Muscle of leg (tissue), 3 donors: ENCODE measurements at regions not wholly inside any gene's neighbourhood (a gene's known extent, or its start where the extent isn't known, plus 50 kb on each side); places are given as distances from the start of the nearest gene placed in this dataset.

ENCODE experiments used
- DNase-seq: peaks from one replicate; pipeline ENCODE4 v3.0.0; 2013
- H3K27ac ChIP-seq: one replicate; pipeline ENCODE4 v1.5.1; 2013; ENCODE audit warnings: mild to moderate bottlenecking, low read length, control low read depth
- H3K27me3 ChIP-seq: one replicate; pipeline ENCODE4 v1.6.1; 2013; ENCODE audit warnings: low read length; ENCODE audit not compliant: control insufficient read depth, insufficient read depth
- H3K36me3 ChIP-seq: one replicate; pipeline ENCODE4 v1.6.1; 2013; ENCODE audit warnings: low read length; ENCODE audit not compliant: control insufficient read depth, insufficient read depth
- H3K4me1 ChIP-seq: one replicate; pipeline ENCODE4 v1.6.1; 2013; ENCODE audit warnings: low read length; ENCODE audit not compliant: control insufficient read depth, insufficient read depth
- H3K4me3 ChIP-seq: one replicate; pipeline ENCODE4 v1.5.1; 2013; ENCODE audit warnings: low read length, control low read depth
- H3K9me3 ChIP-seq: replicated peaks from 2 replicates; pipeline ENCODE4 v1.6.1; 2013; ENCODE audit warnings: low read depth, low read length; ENCODE audit not compliant: control insufficient read depth
- WGBS: methylation state at CpG from one replicate; pipeline ENCODE4 v1.1.5; 2013; ENCODE audit warnings: missing lambda C conversion rate; ENCODE audit not compliant: insufficient coverage; 5-methylcytosine and 5-hydroxymethylcytosine counted together

DNA sequence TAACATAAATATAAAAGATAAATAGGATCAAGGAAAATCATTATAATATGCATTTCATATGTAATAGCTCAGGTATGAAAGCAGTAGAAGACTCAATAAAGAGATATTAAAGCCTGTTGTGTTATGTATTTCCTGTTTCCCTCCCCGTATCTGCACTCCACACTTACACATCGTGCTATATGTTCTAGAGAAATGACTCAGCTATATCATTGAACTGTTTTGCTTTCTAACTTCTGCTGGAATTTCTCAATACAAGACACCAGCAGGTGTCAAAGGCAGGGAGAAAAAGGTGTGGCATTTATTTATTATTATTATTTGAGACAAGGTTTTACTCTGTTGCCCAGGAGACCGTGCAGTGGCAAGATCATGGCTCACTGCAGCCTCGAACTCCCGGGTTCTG lies 842.8 kb upstream of the CNTN5 start:
- H3K27me3 ChIP-seq = no peaks in the 10 kb centered on the region
- no peaks in the 10 kb centered on the region for H3K9me3 ChIP-seq
- no peaks in the 10 kb centered on the region for H3K4me1 ChIP-seq
- DNase-seq = no peak
- no peak overlapping the region for H3K27ac ChIP-seq
- 100% methylated on average over 1 of the region's 5 CpGs for WGBS
- H3K4me3 ChIP-seq = no peak overlapping the region
- H3K36me3 ChIP-seq = no peaks in the 10 kb centered on the region

DNA sequence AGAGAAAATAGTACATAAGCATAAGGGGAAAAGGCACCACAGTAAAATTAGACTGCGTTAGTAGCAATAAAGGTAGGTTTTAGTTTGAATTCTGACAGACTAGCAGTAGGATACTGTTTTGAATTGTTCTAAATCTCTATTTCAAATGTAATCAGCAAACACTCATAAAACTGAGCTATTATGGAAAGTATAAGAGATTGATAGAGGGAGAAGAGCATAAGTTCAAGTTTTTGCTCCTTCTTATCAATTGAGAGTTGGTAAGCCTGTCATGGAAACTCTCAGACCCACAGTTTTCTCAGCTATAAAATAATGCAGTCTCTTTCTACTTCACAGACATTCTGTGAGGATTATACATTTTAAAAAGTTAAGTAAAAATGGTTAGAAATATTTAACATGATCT lies 840.2 kb upstream of the CNTN5 start:
- Histone ChIP-seq H3K36me3 (no peaks in the 10 kb centered on the region), H3K9me3 (peaks cover 5% of the 10 kb centered on the region), H3K27me3 (no peaks in the 10 kb centered on the region), H3K27ac (no peak overlapping the region), H3K4me3 (no peak overlapping the region), H3K4me1 (no peaks in the 10 kb centered on the region)
- WGBS = no CpG with 5 or more reads among the region's 1 CpG
- no peak for DNase-seq

DNA sequence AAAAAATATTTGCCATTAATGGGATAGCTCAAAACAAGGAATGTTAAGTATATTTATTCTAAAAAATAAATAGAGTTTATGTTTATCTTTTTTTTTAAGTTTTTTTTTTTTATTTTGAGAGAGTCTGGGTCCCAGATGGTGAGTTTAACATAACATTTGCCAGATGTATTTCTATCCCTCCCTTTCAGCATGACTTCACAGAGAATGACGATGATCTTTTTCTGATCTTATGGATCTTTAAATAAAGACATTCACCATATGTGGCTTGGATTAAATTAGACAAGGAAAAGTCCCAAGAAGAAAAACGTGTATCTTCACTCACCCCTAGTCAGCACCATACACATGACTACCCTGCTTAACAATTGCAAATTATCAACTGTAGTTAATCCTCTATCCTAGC lies 839.8 kb upstream of the CNTN5 start:
- DNase-seq = peak; percentile 6
- no CpG with 5 or more reads among the region's 2 CpGs for WGBS
- no peaks in the 10 kb centered on the region for H3K36me3 ChIP-seq

DNA sequence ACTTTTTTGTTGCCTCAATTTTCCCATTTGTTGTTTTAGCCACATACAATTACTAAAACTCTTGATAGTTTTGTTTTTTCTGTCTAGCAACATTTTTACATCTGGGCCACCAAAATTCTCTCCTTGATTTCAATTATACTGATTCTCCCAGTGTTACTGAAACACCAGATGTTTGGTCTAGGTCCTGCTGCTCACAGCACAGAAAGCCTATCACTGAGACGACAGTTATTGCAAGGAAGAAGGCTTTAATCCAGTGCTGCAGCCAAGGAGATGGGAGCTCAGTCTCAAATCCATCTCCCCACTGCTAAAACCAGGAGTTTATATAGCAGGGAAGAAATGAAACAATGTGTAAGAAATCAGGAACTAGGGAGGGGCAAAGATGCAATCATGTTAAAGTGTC lies 837.7 kb upstream of the CNTN5 start:
- Histone ChIP-seq H3K4me3 (no peak overlapping the region), H3K27ac (no peak overlapping the region), H3K4me1 (no peaks in the 10 kb centered on the region), H3K27me3 (no peaks in the 10 kb centered on the region), H3K9me3 (peaks cover 7% of the 10 kb centered on the region), H3K36me3 (no peaks in the 10 kb centered on the region)
- peak; percentile 2 for DNase-seq
- WGBS = no CpG with 5 or more reads among the region's 1 CpG

More for the DNA sequence above, 839.8 kb upstream of the CNTN5 start:
- H3K27me3 ChIP-seq = no peaks in the 10 kb centered on the region
- no peak overlapping the region for H3K4me3 ChIP-seq
- H3K4me1 ChIP-seq = no peaks in the 10 kb centered on the region
- no peak overlapping the region for H3K27ac ChIP-seq
- H3K9me3 ChIP-seq = peaks cover 7% of the 10 kb centered on the region

DNA sequence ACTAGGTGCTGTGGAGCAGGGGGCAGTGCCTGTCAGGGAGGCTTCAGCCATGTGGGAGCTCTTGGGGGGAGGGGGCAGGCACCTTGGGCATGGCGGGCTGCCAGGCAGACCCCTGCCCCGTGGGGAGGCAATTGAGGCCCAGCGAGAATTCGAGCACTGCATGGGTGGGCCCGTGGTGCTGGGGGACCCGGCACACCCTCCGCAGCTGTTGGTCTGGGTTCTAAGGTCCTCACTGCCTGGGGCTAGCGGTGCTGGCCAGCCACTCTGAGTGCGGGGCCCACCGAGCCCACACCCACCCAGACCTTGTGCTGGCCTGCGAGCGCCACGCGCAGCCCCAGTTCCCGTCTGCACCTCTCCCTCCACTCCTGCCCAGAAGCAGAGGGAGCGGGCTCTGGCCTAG lies 835.5 kb upstream of the CNTN5 start:
- DNase-seq = no peak
- Histone ChIP-seq H3K4me1 (no peaks in the 10 kb centered on the region), H3K27ac (no peak overlapping the region), H3K36me3 (no peaks in the 10 kb centered on the region), H3K9me3 (peaks cover 7% of the 10 kb centered on the region), H3K27me3 (no peaks in the 10 kb centered on the region), H3K4me3 (no peak overlapping the region)
- 89% methylated on average over 11 of the region's 16 CpGs for WGBS

DNA sequence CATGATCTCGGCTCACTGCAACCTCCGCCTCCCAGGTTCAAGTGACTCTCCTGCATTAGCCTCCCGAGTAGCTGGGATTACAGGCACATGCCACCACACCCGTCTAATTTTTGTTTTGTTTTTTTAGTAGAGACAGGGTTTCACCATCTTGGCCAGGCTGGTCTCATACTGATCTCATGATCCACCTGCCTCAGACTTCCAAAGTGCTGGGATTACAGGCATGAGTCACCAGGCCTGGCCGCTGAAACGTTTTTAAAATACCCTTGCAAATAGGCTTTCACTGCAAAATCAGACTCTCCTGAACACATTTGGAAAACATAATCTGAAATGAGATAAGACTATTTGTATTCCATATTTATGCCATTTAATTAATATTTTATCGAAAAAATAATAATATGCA lies 826.1 kb upstream of the CNTN5 start:
- Histone ChIP-seq H3K9me3 (no peaks in the 10 kb centered on the region), H3K36me3 (no peaks in the 10 kb centered on the region), H3K4me3 (no peak overlapping the region), H3K27me3 (no peaks in the 10 kb centered on the region), H3K4me1 (no peaks in the 10 kb centered on the region), H3K27ac (no peak overlapping the region)
- no peak for DNase-seq
- WGBS = 85% methylated on average over 3 of the region's 7 CpGs

DNA sequence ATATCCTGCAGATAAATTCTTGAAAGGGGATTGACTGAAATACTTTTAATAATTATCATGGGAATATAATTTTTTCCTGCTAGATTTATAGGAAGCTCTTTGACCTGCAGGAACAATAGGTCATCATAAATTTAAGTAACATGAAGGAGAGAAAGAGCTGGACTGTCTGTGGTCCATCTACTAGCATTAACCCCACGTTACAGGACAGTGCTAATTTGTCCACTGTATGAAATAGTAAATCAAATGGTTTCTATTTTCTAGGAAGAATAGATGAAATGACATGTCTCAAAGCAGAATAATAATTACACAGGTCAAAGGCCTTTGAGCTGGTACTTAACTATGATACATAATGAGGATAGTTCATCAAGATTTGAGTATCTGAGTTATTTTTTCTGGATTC lies 825.4 kb upstream of the CNTN5 start:
- Histone ChIP-seq H3K9me3 (no peaks in the 10 kb centered on the region), H3K4me3 (no peak overlapping the region), H3K27ac (no peak overlapping the region), H3K36me3 (no peaks in the 10 kb centered on the region), H3K4me1 (no peaks in the 10 kb centered on the region), H3K27me3 (no peaks in the 10 kb centered on the region)
- WGBS = no CpG with 5 or more reads among the region's 1 CpG
- no peak for DNase-seq

DNA sequence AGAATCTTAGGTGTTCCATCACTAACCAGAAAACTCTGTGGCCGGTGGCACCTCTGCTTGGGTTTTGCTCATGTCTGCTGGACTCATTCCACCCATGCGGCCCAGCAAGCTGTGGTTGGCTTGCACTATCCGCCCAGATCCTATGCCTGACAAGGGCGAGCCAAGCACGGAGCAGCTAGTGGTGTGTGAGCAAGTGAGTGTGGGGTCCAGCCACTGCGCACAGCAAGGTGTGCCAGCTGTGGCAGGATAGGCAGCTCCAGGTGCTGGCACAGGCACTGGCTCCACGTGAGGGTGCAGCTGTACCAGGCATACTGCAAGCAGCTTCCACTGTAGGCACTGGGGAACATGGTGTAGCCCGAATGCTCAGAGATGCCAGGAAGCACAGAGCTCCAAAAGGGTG lies 813.7 kb upstream of the CNTN5 start:
- Histone ChIP-seq H3K27ac (no peak overlapping the region), H3K9me3 (no peaks in the 10 kb centered on the region), H3K4me1 (no peaks in the 10 kb centered on the region), H3K36me3 (no peaks in the 10 kb centered on the region), H3K4me3 (no peak overlapping the region), H3K27me3 (no peaks in the 10 kb centered on the region)
- 91% methylated on average over 8 of the region's 8 CpGs for WGBS
- no peak for DNase-seq

DNA sequence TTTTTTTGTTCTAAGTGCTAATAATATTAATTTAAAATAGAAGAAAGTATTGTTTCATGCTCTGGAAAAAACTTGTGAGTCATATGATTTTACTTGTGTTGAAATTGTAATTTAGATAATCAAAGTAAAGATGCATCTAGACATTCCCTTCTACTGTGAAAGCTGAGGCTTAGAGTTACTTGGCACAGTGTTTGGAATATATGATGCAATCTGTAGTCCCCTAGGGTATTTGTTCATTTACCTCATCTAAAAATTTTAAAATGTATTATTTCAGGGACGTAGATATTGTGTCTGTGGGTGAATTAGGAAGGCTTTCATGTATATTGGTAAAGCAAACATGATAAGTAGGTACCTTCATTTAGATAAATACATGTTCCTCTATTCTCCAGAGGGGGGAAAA lies 793.5 kb upstream of the CNTN5 start:
- H3K27ac ChIP-seq = no peak overlapping the region
- no peaks in the 10 kb centered on the region for H3K9me3 ChIP-seq
- WGBS = no CpG with 5 or more reads among the region's 1 CpG
- H3K36me3 ChIP-seq = no peaks in the 10 kb centered on the region
- H3K4me3 ChIP-seq = no peak overlapping the region
- peak; percentile 79 for DNase-seq
- H3K4me1 ChIP-seq = no peaks in the 10 kb centered on the region
- H3K27me3 ChIP-seq = no peaks in the 10 kb centered on the region

DNA sequence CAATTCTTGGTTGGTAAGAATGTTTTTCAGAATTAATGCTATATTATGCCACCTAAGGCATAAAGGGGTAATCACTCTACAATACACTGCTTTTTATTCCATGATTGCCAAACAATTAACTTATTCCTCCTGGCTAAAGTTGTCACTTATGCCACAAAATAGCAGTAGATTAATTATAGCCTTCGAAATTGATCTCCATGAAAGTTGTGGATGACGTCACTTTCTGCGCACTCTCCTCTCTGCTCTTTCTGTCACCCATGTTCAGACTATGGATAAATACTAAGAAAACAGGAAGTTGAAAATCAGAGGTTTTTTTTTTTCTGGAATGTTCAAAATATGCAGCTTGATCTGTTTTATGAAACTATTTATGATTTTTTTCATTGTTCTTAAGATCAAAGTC lies 790.1 kb upstream of the CNTN5 start:
- no peaks in the 10 kb centered on the region for H3K4me1 ChIP-seq
- no peak overlapping the region for H3K4me3 ChIP-seq
- no peak overlapping the region for H3K27ac ChIP-seq
- no peak for DNase-seq
- H3K36me3 ChIP-seq = no peaks in the 10 kb centered on the region
- H3K27me3 ChIP-seq = no peaks in the 10 kb centered on the region
- H3K9me3 ChIP-seq = no peaks in the 10 kb centered on the region
- 100% methylated on average over 1 of the region's 3 CpGs for WGBS

DNA sequence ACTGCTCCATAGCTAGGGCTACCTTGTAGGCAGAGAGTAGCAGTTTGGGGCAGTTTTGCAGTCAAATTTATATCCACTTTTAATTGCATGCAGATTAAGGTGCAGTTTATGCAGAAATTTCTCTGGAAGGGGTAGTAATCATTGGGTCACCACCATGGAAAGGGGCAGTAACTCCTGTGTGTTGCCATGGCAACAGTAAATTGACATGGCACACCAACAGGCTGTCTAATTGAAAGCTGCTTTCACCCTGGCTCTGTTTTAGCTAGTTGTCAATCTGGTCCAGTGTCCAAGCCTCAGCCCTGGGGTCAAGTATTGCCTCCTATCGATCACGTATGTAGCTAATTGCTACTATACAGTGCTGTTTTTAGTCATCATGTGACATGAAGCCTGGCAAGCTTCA lies 786.1 kb upstream of the CNTN5 start:
- Histone ChIP-seq H3K4me3 (no peak overlapping the region), H3K27me3 (no peaks in the 10 kb centered on the region), H3K27ac (no peak overlapping the region), H3K4me1 (no peaks in the 10 kb centered on the region), H3K36me3 (no peaks in the 10 kb centered on the region), H3K9me3 (no peaks in the 10 kb centered on the region)
- DNase-seq = no peak
- WGBS = 92% methylated on average over 2 of the region's 2 CpGs
